Ovary (tissue), 7 donors: ENCODE measurements at regions not wholly inside any gene's neighbourhood (a gene's known extent, or its start where the extent isn't known, plus 50 kb on each side); places are given as distances from the start of the nearest gene placed in this dataset.
"Not testable (repeated sequence)": the region's sequence is repeated elsewhere in the genome, so short reads cannot be mapped to it uniquely, and the experiment has no call there.

Experiments
- DNase-seq, 5 donors: peaks; one replicate each; pipeline ENCODE4 v3.0.0-alpha.2; 2019 to 2020
- H3K27ac ChIP-seq, 2 donors: fragments of 200-600 bp; one replicate each; pipeline versions ENCODE4 v1.5.1 to v1.8.0; 2019 to 2022
- H3K27me3 ChIP-seq: fragments of 200-600 bp; one replicate; pipeline ENCODE4 v1.8.0; 2022
- H3K36me3 ChIP-seq: fragments of 200-600 bp; sonication (generic); one replicate; pipeline ENCODE4 v1.5.1; 2019
- H3K4me1 ChIP-seq: one replicate; pipeline ENCODE4 v1.8.1; 2013; ENCODE audit warnings: mild to moderate bottlenecking, moderate library complexity; ENCODE audit not compliant: insufficient read depth
- H3K4me3 ChIP-seq: fragments of 200-600 bp; sonication (generic); one replicate; pipeline ENCODE4 v1.5.1; 2017
- H3K9me3 ChIP-seq, 2 donors: fragments of 200-600 bp in 1 of 2; sonication (generic) in 1 of 2; one replicate each; pipeline versions ENCODE4 v1.5.1 to v1.8.1; 2013 to 2019; ENCODE audit warnings: mild to moderate bottlenecking in 1 of 2, moderate library complexity in 1 of 2
- CTCF ChIP-seq, 3 donors: fragments of 450-650 bp in 2 of 3; fragments of 200-600 bp in 1 of 3; IDR thresholded peaks; one replicate each; pipeline versions ENCODE4 v1.5.1 to v1.8.0; 2016 to 2022; ENCODE audit warnings: antibody characterized with exemption in 3 of 3, mild to moderate bottlenecking in 1 of 3
- EP300 ChIP-seq: sonication (generic); formaldehyde crosslinking; IDR thresholded peaks from one replicate; pipeline ENCODE4 v1.6.1; 2017; ENCODE audit warnings: antibody characterized with exemption
- POLR2A ChIP-seq: fragments of 450-650 bp; IDR thresholded peaks from one replicate; pipeline ENCODE4 v1.6.1; 2017; ENCODE audit warnings: antibody characterized with exemption, mild to moderate bottlenecking, moderate library complexity
- WGBS, 3 donors: extraction: QIAGEN DNeasy Blood & Tissue Kit in 1 of 3; methylation state at CpG; one replicate each; pipeline versions ENCODE4 v1.1.5 to v1.1.7; 2013 to 2017; 5-methylcytosine and 5-hydroxymethylcytosine counted together
- intact Hi-C, 4 donors: fragments of 100-400 bp; cut with DNase I; formaldehyde crosslinking; loops; one replicate each; pipeline versions ENCODE4 v1.11.0 to v1.15.1; 2022 to 2023
- donor health status: DM: no; HTN: no; CAD: no; lungs with moderate emphysema.
- donor health status: DM: no; HTN: no; CAD: no.
- donor health status: Bipolar disorder and iron deficiency.
- donor health status: DM: no; HTN: no; CAD: no.
- donor health status: DM: yes; HTN: yes; CAD: no.

- 64 to 70% (median 68%) methylated on average over 14 of the region's 14 CpGs for WGBS, 3 donors
- TF ChIP-seq CTCF (IDR thresholded peaks at IDR 0.05) (no peak), EP300 (no peak), POLR2A (no peak)
- Histone ChIP-seq H3K27ac (no peak overlapping the region), H3K36me3 (no peaks in the 10 kb centered on the region), H3K9me3 (no peaks in the 10 kb centered on the region), H3K4me3 (no peak overlapping the region), H3K27me3 (no peaks in the 10 kb centered on the region), H3K4me1 (no peaks in the 10 kb centered on the region)
- DNase-seq = no peak
- intact Hi-C loops = no loop called here
Observed at GRCh38 chr17:5763595-5764306, 179.4 kb upstream of the NLRP1 start.

DNA sequence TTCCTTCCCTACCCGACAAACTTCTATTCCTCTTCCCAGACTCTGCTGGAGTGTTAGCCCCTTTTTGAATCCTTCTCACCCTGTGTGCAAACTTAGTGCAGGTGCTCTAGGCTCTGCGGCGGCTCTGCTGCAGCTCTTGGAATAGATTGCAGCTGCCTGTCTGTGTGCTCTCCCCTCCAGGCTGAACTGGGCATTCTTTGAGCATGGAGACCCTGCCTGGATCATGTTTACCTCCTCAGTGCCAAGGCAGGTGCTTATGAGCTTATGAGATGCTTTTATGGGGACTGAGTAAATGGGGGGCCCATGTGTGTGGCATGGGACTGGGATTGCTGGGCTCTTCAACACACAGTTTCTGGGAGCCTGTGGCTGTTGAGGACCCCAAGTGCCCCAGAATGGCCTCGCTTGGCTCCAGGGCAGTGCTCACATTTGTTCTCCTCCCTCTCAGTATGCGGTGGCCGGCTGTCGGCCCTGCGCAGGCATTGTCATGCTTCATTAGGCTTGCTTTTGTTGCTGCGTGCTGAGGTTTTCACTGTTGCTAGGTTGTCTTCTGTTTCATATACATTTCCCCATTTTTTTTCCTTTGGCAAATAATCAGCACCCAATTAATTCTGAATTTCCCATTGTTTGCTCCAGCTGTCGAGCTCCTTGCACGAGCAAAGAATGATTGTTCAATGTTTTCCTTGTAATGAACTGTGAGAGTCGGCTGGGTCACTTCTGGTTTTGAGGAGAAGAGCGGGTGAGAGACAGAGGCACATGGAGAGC, 185.5 kb upstream of the NLRP1 start:
- no peak overlapping the region for H3K4me3 ChIP-seq
- 62 to 68% (median 64%) methylated on average over 13 of the region's 13 CpGs for WGBS, 3 donors
- H3K9me3 ChIP-seq = no peaks in the 10 kb centered on the region
- TF ChIP-seq CTCF (IDR thresholded peaks at IDR 0.05) = no peak
- no peak for TF ChIP-seq POLR2A
- no peak for TF ChIP-seq EP300
- intact Hi-C loops = no loop called here
- H3K27ac ChIP-seq = no peak overlapping the region
- H3K36me3 ChIP-seq = no peaks in the 10 kb centered on the region
- no peaks in the 10 kb centered on the region for H3K4me1 ChIP-seq
- H3K27me3 ChIP-seq = no peaks in the 10 kb centered on the region
- no peak for DNase-seq

DNA sequence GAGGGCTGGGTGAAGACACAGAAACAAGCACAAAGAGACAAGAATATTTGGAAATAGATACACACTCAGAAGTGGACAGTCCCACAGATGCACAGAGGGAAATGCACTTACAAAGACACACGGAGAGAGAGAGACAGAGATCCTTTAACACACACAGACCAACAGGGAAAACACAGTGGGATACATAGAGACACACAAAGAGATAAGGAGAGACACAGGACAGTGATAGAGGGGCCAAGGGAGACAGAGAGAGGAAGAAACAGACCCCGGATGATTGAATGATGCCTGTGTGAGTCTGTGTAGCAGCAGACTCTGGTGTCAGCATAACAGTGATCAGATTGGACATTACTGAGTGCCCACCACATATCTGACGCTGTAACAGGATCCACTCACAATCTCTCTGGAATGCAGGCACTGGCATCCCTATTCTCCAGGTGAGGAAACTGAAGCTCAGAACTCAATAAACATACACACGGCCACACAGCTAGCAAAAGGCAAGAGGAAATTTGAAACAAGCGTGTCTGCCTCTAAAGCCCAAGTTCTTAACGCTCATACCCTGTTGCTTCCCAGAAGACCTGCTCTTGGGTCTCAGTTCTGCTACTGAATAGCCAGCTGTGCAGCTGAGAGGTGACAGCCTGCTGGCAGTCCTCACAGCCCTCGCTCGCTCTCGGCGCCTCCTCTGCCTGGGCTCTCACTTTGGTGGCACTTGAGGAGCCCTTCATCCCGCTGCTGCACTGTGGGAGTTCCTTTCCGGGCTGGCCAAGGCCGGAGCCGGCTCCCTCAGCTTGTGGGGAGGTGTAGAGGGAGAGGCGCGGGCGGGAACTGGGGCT, 186.3 kb upstream of the NLRP1 start:
- no peak for DNase-seq
- Histone ChIP-seq H3K27me3 (no peaks in the 10 kb centered on the region), H3K36me3 (no peaks in the 10 kb centered on the region), H3K4me1 (no peaks in the 10 kb centered on the region), H3K9me3 (no peaks in the 10 kb centered on the region), H3K4me3 (no peak overlapping the region), H3K27ac (no peak overlapping the region)
- intact Hi-C loops = no loop called here
- no peak for TF ChIP-seq POLR2A
- no peak for TF ChIP-seq CTCF (IDR thresholded peaks at IDR 0.05)
- TF ChIP-seq EP300 = no peak
- 41 to 81% (median 79%) methylated on average over 15 to 17 of the region's 17 CpGs for WGBS, 3 donors

DNA sequence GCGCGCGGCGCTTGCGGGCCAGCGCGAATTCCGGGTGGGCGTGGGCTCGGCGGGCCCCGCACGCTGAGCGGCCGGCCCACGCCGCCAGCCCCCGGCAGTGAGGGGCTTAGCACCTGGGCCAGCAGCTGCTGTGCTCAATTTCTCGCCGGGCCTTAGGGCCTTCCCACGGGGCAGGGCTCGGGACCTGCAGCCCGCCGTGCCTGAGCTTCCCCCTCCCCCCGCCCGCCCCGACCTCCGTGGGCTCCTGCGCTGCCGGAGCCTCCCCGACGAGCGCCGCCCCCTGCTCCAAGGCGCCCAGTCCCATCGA, 186.9 kb upstream of the NLRP1 start:
- intact Hi-C loops, H3K9me3 ChIP-seq, DNase-seq, H3K36me3 ChIP-seq, H3K27ac ChIP-seq, H3K4me3 ChIP-seq, H3K4me1 ChIP-seq, H3K27me3 ChIP-seq: not testable (repeated sequence)
- 74 to 96% (median 96%) methylated on average over 18 to 36 of the region's 36 CpGs for WGBS, 3 donors

GRCh38 chr17:5772017-5772416, 187.7 kb upstream of the NLRP1 start:
- H3K27ac ChIP-seq, H3K36me3 ChIP-seq, DNase-seq, H3K9me3 ChIP-seq, H3K27me3 ChIP-seq, H3K4me1 ChIP-seq, intact Hi-C loops, H3K4me3 ChIP-seq: not testable (repeated sequence)
- 65 to 79% (median 77%) methylated on average over 11 of the region's 11 CpGs for WGBS, 3 donors
